GM19351 (cell line): ENCODE measurements at regions not wholly inside any gene's neighbourhood (a gene's known extent, or its start where the extent isn't known, plus 50 kb on each side); places are given as distances from the start of the nearest gene placed in this dataset.

ENCODE experiments used
- ATAC-seq: cut with Tn5 transposase; IDR thresholded peaks from one replicate; pipeline ENCODE4 v1.9.1; 2021; ENCODE audit warnings: mild to moderate bottlenecking, moderate library complexity; ENCODE audit not compliant: unreplicated experiment

DNA sequence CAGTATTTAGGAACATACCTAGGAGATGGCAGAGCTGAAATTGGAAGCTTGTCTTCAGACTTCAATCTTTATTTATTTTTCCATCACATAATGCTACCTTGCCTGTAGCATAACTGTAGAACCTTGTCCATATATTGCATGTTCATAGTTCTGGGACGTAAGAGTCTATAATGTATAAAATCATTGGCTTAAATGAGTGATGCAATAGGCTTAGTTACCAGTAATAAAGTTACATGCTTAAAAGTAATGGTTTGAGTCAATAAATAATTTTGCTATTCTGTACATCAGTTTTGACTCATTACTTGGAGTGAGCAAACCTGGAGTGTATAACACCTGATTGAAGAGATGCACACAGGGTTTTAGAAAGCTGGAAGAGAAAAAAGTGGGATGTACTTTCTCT, 229.3 kb downstream of the CDCA7 start:
- ATAC-seq = no peak

DNA sequence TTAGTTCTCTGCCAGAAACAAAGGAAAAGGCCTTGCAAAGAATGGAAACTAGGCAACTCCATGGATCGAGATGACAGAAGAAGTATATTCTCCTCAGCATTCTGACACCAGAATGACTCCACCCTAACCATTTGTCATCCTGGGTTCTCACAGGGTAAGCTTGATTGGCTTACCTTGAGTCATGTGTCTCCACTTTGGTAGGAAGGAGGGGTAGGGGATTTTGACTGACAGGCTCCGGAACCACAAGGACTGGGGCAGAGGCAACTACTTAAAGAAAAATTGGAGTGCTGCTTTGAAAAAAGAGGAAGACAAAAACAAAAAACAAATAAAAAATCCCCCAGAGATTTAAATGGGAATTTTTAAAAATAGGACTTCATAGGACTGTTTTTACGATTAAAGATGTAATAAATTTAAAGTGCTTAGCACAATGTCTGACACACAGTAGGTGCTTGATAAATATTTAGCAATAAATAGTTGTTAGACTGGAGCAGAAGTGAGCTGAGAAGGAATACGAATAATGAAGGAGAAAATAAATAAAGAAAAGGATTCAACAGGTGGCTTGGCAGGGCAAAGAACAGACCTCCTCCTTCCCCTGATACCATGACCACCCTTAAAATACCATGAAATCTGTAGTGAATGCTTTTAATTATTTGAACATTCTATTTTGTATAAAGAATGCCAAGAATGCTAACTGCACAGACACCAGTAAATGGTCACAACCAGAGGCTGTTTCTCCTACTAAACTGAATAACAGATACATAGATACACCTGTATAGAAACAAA, 230.2 kb downstream of the CDCA7 start:
- ATAC-seq = no peak

DNA sequence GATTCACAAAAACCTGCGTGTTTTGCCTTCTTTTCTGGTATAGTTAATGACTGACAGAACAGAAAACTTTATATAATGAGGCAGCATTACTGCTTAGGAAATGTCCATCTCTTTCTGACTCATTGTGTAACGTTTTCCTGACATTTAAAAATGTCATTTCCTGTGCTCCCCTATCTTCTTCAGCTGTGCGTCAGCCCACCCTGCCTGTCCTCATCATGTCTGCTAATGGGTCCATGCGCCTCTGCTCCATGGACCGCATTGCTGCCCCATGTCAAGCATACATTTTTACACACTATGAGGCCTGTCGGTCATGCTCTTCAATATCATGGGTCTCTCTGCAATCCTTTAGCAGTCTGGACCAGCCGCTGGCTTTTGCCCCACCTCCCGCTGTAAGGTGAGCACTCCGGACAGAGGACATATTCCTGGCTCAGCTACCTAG, 234.3 kb downstream of the CDCA7 start:
- ATAC-seq = no peak

DNA sequence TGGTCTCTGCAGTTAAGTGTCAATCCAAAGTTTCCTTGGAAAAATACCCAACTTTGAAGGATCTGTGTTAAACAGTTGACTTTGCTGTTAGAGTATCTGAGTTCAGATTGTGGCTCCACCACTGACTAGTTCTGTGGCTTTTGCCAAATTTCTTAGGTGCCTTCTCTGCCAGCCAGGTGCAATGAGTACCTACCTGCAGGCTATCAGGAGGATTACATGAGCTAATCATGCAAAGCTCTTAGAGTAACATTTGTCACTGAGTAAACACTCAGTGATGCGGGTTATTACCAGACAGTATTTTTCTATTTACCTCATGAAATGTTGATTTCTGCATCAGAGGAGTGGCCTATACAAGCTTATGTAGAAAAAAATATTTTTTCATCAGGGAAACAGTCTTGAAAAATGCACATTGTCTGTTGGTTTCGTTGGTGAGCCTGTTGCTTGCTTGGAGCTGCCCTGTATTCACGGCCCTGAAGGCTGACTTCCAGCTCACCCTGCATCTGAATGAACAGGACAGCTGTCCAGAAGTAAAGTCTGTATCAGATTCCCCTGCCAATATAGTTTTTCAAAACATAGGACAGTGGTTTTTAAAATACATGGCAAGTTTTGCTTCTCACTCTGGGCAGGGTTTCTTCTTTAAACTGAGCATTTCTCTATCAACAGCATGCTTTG, 235.1 kb downstream of the CDCA7 start:
- ATAC-seq = no peak

DNA sequence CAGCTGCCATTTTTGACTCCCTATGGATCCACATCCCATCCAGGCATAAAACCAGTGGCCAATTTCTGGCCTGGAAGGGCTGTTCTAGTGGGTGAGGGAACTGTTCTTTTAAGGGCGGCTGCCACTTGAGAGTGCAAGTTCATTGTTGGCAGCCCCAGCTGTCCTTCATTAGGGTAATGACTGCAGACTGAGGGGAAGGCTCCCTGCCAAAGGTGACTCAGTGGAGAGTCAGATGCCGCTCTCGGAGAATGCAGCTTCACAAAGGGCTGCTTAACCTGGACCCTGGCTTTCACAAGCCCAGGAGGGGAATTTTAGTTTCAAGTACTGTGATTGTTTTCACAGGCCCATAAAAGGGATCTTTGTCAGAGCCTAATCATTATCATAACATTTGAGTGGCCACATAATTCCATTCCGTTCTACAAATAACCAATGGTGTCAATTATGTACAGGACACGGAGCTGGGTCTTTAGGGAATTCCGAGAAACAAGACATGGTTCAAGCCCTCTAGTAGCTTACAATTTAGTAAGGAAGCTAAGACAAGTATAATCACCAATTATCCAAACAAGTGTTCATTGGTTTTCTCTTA, 235.7 kb downstream of the CDCA7 start:
- no peak for ATAC-seq

DNA sequence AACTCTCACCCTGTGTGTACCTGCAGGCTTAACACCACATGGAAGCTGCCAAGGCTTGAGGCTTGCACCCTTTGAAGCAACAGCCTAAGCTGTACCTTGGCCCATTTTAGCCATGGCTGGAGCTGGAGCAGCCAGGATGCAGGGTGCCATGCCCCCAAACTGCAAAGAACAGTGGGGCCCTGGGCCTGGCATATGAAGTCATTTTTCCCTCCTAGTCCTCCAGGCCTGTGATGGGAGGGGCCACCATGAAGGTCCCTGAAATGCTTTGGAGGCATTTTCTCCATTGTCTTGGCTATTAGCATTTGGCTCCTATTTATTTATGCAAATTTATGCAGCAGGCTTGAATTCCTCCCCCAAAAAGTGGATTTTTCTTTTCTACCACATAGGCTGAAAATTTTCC, 238.4 kb downstream of the CDCA7 start:
- no peak for ATAC-seq

DNA sequence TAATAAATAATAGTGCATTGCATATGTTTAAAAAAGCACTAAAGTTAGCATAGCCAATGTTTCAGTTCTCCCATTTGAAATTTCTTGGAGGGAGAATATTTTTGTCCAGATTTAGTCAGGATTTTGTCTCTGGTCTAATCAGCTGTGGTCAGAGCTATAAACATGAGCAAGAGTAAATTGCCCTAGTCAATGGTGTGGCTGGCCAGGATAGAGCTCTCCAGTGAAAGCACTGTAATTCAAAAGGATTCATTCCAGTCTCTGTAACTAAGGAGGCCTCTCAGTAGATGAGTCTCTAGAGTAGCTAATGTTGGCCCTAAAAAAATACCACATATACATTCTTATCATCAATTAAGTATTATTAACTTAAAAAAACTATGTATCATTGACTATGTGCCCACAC, 241.6 kb downstream of the CDCA7 start:
- no peak for ATAC-seq

DNA sequence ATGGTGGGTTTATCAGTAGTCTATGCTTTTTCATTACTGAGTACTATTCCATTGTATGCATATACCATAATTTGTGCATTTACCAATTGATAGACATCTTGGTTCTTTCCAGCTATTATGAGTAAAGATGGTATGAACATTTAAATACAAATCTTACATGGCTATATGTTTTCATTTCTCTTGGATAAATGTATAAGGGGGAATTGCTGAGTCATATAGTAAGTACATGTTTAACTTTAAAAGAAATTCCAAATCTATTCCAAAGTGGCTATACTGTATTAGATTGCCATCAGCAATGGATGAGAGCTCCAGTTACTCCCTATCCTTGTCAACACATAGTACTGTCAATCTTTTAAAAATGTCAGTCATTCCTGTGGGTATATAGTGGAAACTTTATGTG, 243.9 kb downstream of the CDCA7 start:
- ATAC-seq = no peak

DNA sequence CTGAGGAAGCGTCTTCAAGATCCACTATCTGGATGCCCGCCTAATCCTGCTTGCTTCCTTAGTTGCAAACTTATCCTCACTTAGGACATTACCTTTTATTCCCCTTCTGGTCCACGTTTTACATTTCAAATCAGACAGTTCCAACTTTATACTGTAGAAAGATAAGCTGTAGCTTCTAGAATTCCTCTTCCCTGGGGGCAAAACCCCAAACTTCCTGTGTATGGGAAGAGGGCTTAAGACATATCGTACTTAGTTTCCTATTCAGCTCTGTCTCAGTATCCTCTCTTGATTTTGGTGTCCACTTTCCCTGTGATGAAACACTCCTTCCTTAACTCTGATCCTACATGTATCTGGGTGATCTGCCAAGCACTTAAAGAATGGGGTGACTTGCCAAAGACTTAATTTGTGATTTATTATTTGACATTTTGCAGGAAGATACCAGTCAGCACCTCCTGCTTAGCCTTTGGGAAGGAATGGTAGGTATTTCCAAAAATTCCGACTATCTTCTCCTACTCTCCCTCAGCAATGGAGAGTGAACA, 245.2 kb downstream of the CDCA7 start:
- no peak for ATAC-seq

DNA sequence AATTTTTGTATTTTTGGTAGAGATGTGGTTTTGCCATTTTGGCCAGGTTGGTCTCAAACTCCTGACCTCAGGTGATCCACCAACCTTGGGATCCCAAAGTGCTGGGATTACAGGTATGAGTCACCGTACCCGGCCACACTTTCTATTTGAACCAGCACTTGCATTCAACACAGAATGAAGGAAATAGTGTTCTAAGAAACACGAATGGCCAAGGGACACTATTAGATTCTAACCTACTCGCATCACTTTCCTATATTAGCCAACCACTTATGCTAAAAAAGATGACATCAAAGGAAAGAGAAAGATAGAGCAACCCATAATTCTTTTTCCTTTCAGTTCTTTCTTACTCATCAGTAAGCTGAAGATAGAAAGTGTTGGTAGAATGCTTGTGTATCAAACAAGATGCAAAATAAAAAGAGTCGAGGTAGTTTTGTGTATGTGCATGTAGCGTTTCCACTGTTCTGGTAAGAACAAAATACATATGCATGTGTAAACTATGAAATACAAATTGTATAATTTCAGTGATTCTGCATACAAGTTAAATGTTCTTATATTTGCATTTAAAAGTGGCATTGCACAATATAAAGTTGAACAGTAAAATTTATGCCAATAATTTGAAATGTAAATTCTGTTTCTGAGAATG, 247.6 kb downstream of the CDCA7 start:
- ATAC-seq = no peak

DNA sequence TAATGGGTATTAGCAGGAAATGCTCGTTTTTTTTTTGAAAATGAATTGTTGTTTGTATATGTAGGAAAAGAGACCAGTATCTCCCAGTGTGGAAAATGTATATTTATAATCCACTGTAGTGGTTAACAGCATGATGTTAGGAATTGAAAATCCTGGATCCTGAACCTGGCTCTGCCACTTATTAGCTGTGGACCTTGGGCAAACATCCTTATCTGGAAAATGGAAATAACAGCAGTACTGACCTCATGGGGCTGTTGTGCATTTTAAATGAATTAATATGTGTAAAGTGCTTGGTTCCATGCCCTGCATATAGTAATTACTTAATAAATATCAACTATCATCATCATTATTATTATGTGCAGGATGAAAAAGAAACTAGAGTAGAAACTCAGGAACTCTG, 251.3 kb downstream of the CDCA7 start:
- ATAC-seq = no peak

DNA sequence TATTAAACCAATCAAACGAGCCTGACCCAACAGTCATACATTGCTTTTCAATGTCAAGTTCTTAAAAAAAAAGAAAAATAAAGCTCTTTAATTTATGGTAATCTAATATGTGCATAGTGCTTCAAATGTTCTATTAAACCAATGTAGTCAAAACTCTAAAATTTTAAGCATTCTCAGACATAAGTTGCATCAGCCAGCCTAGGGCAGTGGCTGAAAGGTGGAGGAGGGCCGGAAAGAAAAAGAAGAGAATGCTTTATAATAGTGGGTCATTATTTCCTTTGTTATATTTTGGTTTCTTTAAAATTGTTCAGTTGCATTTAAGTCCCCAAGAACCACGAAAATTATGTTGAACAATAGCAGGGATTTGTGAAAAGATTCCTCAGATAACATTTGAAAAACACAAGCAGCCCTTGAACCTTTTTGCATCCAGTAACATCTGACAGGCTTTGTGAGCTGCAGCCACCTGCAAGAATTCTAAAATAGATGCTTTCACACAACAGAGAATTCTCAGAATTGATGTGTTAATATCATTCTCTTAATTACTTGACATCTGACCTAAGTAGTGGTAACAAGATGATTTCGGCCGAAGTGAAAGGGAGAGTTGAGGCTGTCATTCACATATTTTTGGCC, 252.1 kb downstream of the CDCA7 start:
- ATAC-seq = no peak

DNA sequence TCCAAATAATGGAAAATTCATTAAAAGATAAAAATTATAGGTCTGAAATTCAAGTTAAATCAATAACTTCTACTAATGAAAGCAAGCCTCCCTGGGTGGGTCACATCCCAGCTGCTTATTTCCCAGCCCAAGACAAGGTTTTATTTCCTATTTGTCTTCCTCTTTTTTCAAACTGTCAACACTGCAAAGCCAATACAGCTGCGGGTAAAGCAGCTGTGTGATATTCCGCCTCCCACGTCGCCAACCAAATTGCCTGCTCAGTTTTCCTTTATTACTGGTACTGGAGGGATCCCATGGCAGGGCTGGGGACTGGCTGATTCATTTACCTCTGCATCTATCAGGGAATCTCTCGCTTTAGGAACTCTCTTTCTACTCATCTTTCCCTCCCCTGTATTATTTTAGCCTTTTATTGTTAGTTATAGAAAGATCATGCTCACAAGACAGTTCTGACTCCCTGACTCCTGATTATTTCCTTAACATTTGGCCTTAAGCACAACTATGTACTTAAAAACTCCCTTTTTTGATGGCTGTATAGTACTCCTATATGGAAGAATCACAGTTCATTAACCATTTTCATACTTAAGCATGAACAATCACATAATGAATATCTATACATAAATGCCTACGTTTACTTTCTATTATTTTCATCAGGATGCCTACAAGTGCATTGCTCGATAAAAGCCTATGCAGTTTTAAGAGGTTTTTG, 253.1 kb downstream of the CDCA7 start:
- ATAC-seq = no peak

DNA sequence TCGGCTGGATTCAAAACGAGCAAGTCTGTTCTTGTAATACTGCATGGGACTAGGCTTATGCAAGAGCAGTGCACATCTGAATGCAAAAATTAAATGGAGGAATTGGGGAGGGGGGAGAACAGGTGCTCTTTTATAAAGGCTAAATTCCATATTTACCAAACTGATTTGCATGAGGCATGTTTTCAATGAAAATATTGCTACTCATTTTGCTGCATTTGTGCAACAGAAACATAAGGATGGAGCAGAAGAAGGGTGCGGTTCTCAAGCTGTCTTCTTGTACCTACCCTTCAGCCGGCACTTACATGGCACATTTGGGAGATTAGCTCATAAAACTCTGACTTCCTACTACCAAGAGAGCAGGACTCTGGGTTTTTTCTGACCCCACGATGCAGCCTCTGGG, 256.4 kb downstream of the CDCA7 start:
- no peak for ATAC-seq

DNA sequence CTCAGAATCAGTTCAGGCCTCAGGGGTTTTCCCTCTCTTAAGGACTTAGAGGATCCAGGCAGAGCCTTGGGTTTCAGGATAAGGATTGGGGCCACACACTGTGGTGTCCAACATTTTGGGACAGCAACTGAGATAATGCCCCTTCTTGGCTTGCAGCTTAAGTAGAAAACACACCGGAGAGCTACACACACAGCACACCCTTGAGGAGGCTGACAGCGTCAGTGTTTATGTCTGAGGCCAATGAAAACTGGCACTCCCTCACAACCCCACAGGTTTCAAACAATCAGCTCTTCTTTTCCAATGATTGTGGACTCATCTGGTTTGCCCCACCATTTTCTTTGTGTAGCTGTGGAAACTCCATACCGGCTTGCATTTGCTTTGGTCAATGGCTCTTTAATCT, 257.7 kb downstream of the CDCA7 start:
- ATAC-seq = no peak

DNA sequence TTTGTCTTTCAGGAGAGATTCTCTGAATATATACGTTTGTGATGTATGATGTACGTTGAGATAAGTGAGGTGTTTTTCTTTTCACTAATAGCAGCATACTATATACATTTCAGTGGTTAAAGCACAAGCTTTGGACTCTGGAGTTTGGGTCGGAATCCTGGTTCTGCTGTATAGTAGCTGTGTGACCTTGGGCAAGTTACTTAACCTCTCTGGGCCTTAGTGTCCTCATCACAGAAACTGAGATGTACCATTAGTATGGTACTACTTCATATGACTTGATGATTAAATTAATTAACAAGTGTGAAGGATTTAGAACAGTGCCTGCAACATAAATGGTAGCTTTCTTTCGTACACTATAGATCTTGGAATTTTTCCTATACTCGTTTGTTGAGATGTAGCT, 258.7 kb downstream of the CDCA7 start:
- ATAC-seq = no peak

DNA sequence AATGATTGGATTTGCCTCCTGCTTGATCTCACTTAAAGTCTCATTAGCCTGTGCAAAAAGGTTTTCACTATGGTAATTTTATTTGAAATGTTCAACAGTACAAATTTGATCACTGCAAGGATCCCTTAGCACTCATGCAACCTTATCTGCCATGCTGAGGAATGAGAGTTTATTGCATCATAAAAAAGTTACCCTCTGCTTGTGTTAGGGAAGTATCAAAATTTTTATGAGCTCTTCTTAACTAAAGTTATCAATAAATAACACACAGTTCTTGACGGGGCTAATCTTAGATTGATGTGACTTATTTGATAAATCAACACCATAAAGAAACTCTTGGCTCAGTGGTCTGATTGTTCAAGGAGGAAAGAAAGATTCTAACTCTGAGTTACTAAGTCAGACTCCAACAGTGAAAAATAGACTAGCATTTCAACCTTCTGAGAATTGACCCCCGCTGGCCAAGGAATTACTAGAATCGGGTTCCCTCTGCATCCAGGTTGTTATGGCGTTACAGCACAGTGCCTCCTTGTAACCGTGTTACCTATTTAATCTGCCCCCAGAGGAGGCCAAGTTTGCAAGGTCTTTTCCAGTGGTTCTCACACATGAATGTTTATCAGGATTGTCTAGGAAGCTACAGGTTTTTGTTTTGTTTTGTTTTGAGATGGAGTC, 259.7 kb downstream of the CDCA7 start:
- ATAC-seq = no peak

DNA sequence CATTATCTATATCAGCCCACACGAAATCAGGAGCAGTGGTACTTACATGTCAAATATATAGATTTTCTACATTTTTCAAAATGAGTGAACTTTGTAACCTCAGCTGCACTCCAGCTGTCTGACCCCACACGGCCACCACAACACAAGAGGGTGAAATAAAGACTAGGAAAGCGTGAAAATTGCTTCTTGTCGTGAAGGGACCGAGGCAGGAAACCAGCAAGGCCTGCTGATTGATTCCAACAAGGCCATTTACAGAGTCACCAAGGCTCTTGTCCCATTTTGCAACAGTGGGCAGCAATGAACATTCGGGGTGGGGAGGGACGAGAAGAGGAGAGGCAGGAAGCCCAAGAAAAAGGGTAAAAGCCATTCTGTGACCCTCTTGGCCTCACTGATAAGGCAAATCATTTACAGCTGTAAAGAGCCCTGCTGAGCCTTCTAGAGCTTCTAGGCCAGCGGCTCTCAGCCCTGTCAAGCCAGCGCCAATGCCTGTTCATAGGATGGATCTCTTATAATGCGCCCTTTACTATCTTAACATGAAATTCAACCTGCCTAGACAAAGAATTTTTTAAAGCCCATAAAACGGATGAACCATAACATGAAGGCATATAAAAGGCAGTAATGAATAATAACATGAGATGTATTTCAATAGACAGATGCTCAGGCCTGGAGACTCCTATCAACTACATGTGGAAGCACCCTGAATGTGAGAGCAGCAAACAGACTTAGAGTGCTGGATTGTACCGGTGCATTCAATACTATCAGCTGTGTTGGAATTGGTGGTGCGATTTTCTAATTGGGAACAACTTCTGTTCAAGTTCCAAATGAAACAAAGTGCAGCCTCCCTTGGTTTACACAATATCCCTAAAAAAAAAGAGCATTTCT, 269.0 kb downstream of the CDCA7 start:
- ATAC-seq = no peak

DNA sequence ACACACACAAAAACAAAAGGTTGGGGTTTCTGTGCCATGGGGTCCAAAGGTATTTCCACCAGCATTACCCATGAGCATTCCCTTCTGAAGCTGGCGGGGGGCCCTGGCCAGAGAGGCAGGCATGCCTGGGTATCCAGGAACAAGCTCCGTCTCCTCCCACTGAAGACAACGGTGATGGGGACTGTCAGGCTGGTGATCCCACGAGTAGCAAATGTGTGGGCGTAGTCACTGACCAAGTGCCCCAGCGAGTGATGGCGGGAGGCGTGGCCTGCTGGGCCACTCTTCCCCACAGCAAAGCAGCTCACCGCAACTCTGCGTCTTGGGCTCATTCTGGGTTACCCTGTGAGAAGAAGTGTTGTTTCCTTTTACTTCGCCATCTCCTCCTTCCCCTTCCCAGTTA, 270.6 kb downstream of the CDCA7 start:
- ATAC-seq = no peak
